ENCODE measurements at regions not wholly inside any gene's neighbourhood (a gene's known extent, or its start where the extent isn't known, plus 50 kb on each side); places are given as distances from the start of the nearest gene placed in this dataset.

DNA sequence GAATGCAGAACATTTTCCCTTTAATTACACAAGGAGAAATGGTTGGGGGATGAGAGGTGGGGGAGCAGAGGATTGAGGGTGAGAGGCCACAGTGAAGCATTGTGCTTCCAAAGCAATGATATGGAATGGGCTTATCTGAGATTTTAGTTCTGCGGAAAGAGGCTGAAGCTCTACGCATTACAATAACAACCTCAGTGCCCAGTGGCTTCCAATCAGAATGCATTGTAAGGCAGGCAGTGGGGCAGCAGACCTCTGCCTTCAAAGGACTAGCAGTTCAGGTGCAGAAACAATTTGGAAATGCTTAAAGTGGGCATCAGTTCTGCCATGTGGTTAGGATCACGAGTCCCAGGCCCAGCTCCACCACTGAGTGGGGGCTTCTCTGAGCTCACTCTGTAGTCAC is 251.0 kb upstream of the ZMIZ1 start:
- H3K27me3 ChIP-seq (ENCODE audit: control insufficient read depth in 3 of 3, insufficient read depth in 3 of 3, low read length in 3 of 3): peaks cover 0 to 3% (median 0%) of the 10 kb centered on the region in 3 donors
- peaks cover 0 to 4% of the 10 kb centered on the region in 2 donors for H3K9me3 ChIP-seq (ENCODE audit: control insufficient read depth in 2 of 2, insufficient read depth in 1 of 2, low read depth in 1 of 2, low read length in 1 of 2)
- no peak overlapping the region for H3K27ac ChIP-seq (ENCODE audit: low read depth in 1 of 3, low read length in 2 of 3)
- DNase-seq (no peak), FAIRE-seq (no peak)
- H3K36me3 ChIP-seq (ENCODE audit: control insufficient read depth in 3 of 3, insufficient read depth in 2 of 3, low read depth in 1 of 3, low read length in 3 of 3): no peaks in the 10 kb centered on the region
- 90 to 93% (median 90%) methylated on average over 3 of the region's 3 CpGs for WGBS, 3 donors
- peaks cover 0 to 2% (median 0%) of the 10 kb centered on the region in 3 donors for H3K4me1 ChIP-seq (ENCODE audit: control insufficient read depth in 3 of 3, insufficient read depth in 2 of 3, low read depth in 1 of 3, low read length in 2 of 3)
- H3K4me3 ChIP-seq (ENCODE audit: low read depth in 1 of 3, low read length in 3 of 3): no peak overlapping the region

DNA sequence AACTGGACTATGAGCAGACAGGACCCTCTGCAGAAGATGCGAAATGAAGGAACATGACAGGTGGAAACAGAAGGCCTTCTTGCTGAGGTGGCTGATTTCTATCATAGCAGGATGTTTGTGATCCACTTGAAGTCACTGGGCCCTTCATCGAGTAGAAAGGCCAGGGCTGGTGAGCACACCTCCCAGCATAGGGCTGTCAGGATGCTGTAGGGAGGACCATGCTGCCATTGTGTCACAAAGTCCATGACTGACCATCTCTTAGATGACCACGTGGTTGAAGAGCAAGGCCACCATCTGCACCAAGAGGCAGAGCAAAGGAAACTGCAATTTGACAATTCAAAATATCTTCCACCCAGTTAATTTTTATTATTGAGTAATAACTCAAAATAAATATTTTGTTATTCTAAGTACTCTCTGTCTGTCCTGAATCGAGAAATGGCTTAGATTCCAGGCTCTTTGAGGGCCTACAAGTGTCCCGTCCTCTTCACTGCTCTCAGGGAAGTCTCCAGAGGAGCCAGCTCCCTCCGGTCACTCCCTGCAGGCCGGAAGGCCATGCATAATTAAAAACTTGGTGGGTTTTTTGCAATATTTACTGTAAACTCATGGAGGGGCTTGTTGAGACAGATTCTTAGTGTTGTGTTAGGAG is 249.3 kb upstream of the ZMIZ1 start:
- Histone ChIP-seq H3K36me3 (ENCODE audit: control insufficient read depth in 3 of 3, insufficient read depth in 2 of 3, low read depth in 1 of 3, low read length in 3 of 3) (no peaks in the 10 kb centered on the region), H3K27me3 (ENCODE audit: control insufficient read depth in 3 of 3, insufficient read depth in 3 of 3, low read length in 3 of 3) (no peaks in the 10 kb centered on the region), H3K27ac (ENCODE audit: low read depth in 1 of 3, low read length in 2 of 3) (no peak overlapping the region), H3K4me3 (ENCODE audit: low read depth in 1 of 3, low read length in 3 of 3) (no peak overlapping the region), H3K9me3 (ENCODE audit: control insufficient read depth in 2 of 2, insufficient read depth in 1 of 2, low read depth in 1 of 2, low read length in 1 of 2) (peaks cover 0 to 6% of the 10 kb centered on the region in 2 donors), H3K4me1 (ENCODE audit: control insufficient read depth in 3 of 3, insufficient read depth in 2 of 3, low read depth in 1 of 3, low read length in 2 of 3) (peaks cover 0 to 2% (median 0%) of the 10 kb centered on the region in 3 donors)
- FAIRE-seq (no peak), DNase-seq (no peak)
- WGBS, 3 donors: 74 to 81% (median 74%) methylated on average over 7 of the region's 7 CpGs

DNA sequence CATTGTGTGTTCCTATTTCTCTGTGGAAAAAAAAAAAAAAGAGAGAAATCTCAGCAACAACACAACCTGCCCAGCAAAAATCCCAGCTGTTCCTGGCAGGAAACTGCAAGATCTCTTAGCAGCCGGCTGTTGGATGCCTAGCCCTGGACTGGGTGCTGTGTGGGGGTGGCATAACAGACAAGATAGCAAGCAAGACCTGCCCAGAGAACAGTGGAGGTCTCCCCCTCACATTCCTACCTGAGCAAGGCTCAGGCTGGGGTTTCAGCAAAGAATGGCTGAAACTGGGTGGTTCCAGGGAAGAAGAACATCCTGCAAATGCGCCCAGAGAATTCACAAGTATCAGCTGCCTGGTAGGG is 248.8 kb upstream of the ZMIZ1 start:
- peaks cover 0 to 2% (median 0%) of the 10 kb centered on the region in 3 donors for H3K4me1 ChIP-seq (ENCODE audit: control insufficient read depth in 3 of 3, insufficient read depth in 2 of 3, low read depth in 1 of 3, low read length in 2 of 3)
- H3K36me3 ChIP-seq (ENCODE audit: control insufficient read depth in 3 of 3, insufficient read depth in 2 of 3, low read depth in 1 of 3, low read length in 3 of 3): no peaks in the 10 kb centered on the region
- H3K27ac ChIP-seq (ENCODE audit: low read depth in 1 of 3, low read length in 2 of 3): no peak overlapping the region
- DNase-seq (no peak), FAIRE-seq (no peak)
- WGBS, 3 donors: 70 to 88% (median 78%) methylated on average over 2 of the region's 2 CpGs
- H3K4me3 ChIP-seq (ENCODE audit: low read depth in 1 of 3, low read length in 3 of 3): no peak overlapping the region
- H3K9me3 ChIP-seq (ENCODE audit: control insufficient read depth in 2 of 2, insufficient read depth in 1 of 2, low read depth in 1 of 2, low read length in 1 of 2): peaks cover 0 to 6% of the 10 kb centered on the region in 2 donors
- H3K27me3 ChIP-seq (ENCODE audit: control insufficient read depth in 3 of 3, insufficient read depth in 3 of 3, low read length in 3 of 3): no peaks in the 10 kb centered on the region

DNA sequence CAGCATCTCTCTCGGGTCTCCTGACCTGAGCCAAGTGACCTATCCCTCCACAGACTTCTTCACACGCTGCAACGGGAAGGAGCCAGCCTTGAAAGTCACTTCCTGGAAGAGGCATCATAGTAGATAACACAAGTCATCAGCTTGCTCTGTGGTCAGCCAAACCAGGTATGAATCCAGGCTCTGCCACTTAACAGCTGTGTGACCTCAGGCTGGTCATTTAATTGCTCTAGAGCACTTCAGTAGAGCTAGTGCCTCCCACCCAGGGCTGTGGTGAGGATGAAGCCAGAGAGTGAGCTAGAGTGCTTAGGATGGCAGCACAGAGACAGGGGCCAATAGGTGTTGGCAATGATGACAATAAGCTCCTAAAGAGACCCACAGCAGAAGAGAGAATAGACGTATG is 247.7 kb upstream of the ZMIZ1 start:
- no peak overlapping the region for H3K27ac ChIP-seq (ENCODE audit: low read depth in 1 of 3, low read length in 2 of 3)
- no peaks in the 10 kb centered on the region for H3K4me1 ChIP-seq (ENCODE audit: control insufficient read depth in 3 of 3, insufficient read depth in 2 of 3, low read depth in 1 of 3, low read length in 2 of 3)
- peaks cover 0 to 6% of the 10 kb centered on the region in 2 donors for H3K9me3 ChIP-seq (ENCODE audit: control insufficient read depth in 2 of 2, insufficient read depth in 1 of 2, low read depth in 1 of 2, low read length in 1 of 2)
- no peak overlapping the region for H3K4me3 ChIP-seq (ENCODE audit: low read depth in 1 of 3, low read length in 3 of 3)
- no peaks in the 10 kb centered on the region for H3K36me3 ChIP-seq (ENCODE audit: control insufficient read depth in 3 of 3, insufficient read depth in 2 of 3, low read depth in 1 of 3, low read length in 3 of 3)
- H3K27me3 ChIP-seq (ENCODE audit: control insufficient read depth in 3 of 3, insufficient read depth in 3 of 3, low read length in 3 of 3): no peaks in the 10 kb centered on the region
- no peak for FAIRE-seq
- WGBS, 3 donors: 70 to 74% (median 71%) methylated on average over 4 of the region's 4 CpGs
- DNase-seq: no peak

DNA sequence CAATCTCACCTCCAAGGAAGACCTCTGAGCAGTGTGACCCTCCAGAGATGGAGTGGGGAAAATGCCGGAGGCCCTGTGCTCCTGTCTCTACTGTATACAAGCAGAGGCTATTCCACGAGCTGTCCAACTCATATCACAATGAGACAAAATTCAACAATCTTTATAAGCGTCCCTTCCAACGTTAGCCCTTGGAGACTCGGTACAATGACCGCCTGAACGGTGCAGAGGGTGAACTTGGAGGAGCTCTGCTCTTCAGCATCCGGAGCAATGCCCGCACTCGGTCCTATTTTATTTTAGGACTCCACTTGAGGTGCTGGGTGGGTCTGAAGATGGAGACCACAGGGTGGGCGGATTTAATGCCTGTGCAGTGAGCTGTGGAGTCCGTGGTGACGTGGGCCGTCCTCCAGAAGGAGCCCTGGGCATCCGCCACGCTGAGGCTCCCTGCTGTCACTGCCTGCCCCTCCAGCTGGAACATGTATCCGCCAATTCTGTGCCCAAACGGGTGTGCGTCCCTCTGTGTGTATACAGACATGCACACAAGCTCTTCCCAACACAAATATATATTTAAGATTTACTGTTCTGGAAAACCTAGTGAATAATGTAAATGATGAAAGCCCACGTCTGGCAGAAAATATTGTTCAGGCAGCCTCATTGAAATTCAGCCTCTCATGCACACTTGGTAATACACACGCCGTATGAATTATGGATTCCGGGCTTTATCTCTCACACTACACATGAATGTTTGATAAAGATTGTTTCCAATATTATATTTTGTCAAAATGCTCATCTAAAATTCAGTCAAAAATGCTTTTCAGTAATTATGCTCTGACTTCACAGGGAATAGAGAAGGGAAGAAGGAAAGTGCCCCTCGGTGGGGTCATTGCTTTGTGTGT is 239.9 kb upstream of the ZMIZ1 start:
- H3K4me3 ChIP-seq (ENCODE audit: low read depth in 1 of 3, low read length in 3 of 3): no peak overlapping the region
- no peaks in the 10 kb centered on the region for H3K4me1 ChIP-seq (ENCODE audit: control insufficient read depth in 3 of 3, insufficient read depth in 2 of 3, low read depth in 1 of 3, low read length in 2 of 3)
- 82 to 87% (median 85%) methylated on average over 24 of the region's 24 CpGs for WGBS, 3 donors
- H3K27me3 ChIP-seq (ENCODE audit: control insufficient read depth in 3 of 3, insufficient read depth in 3 of 3, low read length in 3 of 3): no peaks in the 10 kb centered on the region
- no peak for DNase-seq
- no peak overlapping the region for H3K27ac ChIP-seq (ENCODE audit: low read depth in 1 of 3, low read length in 2 of 3)
- H3K36me3 ChIP-seq (ENCODE audit: control insufficient read depth in 3 of 3, insufficient read depth in 2 of 3, low read depth in 1 of 3, low read length in 3 of 3): no peaks in the 10 kb centered on the region
- H3K9me3 ChIP-seq (ENCODE audit: control insufficient read depth in 2 of 2, insufficient read depth in 1 of 2, low read depth in 1 of 2, low read length in 1 of 2): peaks cover 0 to 11% of the 10 kb centered on the region in 2 donors
- no peak for FAIRE-seq

DNA sequence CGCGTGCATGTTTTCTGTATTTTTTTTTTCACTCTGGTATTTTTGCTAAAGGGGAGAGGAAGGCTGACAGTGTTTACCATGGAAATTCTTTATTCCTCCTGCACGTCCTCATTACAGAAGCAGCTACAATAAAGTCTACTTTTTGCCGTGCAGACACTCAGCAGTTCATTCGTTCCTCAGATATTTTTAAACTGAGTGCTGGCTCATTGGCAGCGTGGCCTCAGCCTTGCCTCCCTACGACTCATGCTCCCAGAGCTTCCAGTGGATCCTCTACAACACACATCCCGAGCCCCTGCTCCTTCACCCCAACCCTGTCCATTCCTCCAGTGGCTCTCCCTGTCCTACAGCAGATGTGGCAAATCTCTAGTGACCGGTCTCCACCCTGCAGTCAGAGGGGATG is 239.2 kb upstream of the ZMIZ1 start:
- no peaks in the 10 kb centered on the region for H3K4me1 ChIP-seq (ENCODE audit: control insufficient read depth in 3 of 3, insufficient read depth in 2 of 3, low read depth in 1 of 3, low read length in 2 of 3)
- no peaks in the 10 kb centered on the region for H3K27me3 ChIP-seq (ENCODE audit: control insufficient read depth in 3 of 3, insufficient read depth in 3 of 3, low read length in 3 of 3)
- no peak overlapping the region for H3K4me3 ChIP-seq (ENCODE audit: low read depth in 1 of 3, low read length in 3 of 3)
- peaks cover 0 to 11% of the 10 kb centered on the region in 2 donors for H3K9me3 ChIP-seq (ENCODE audit: control insufficient read depth in 2 of 2, insufficient read depth in 1 of 2, low read depth in 1 of 2, low read length in 1 of 2)
- no peak overlapping the region for H3K27ac ChIP-seq (ENCODE audit: low read depth in 1 of 3, low read length in 2 of 3)
- H3K36me3 ChIP-seq (ENCODE audit: control insufficient read depth in 3 of 3, insufficient read depth in 2 of 3, low read depth in 1 of 3, low read length in 3 of 3): no peaks in the 10 kb centered on the region
- no peak for DNase-seq
- no peak for FAIRE-seq
- 63 to 76% (median 73%) methylated on average over 9 of the region's 9 CpGs for WGBS, 3 donors

DNA sequence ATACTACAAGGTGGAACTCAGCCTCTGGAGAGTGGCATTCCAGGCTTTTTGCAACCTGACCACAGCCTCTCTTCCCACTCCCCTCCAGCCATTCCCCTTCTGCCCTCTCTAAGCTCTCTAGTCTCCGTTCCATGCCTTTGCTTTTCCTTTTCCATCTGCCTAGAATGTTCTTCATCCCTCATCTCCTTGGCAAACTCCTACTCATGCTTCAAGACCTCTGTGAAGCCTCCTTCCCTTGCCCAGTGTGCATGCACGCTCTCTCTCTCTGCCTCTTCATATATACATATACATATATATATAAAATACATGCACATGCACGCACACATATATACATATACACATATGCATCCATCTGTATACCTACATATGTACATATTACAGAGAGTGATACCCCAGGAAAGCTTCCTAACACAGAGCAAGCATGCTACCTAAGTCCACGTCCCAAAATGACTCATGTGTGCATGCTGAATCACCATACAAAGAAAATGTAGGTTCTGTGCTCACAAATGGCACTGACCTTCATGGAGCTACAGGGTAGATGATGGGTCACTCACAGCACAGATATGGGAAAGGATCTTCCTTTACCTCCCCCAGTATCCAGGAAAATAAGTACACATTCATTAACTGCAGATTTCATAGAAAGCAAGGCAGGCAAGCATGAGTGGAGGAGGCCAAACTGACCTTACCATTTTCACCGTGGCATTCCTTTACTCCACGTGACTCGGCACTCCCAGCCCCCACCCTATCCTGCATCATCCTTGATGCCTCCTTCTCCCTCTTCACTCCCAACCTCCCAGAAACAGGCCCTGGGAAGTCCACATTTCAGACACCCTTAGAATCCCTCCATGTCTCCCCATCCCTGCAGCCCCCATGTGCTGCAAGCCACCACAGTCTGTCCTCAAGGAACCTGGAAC is 238.4 kb upstream of the ZMIZ1 start:
- DNase-seq (no peak), FAIRE-seq (no peak)
- Histone ChIP-seq H3K27ac (ENCODE audit: low read depth in 1 of 3, low read length in 2 of 3) (no peak overlapping the region), H3K4me3 (ENCODE audit: low read depth in 1 of 3, low read length in 3 of 3) (no peak overlapping the region), H3K27me3 (ENCODE audit: control insufficient read depth in 3 of 3, insufficient read depth in 3 of 3, low read length in 3 of 3) (no peaks in the 10 kb centered on the region), H3K9me3 (ENCODE audit: control insufficient read depth in 2 of 2, insufficient read depth in 1 of 2, low read depth in 1 of 2, low read length in 1 of 2) (peaks cover 0 to 11% of the 10 kb centered on the region in 2 donors), H3K4me1 (ENCODE audit: control insufficient read depth in 3 of 3, insufficient read depth in 2 of 3, low read depth in 1 of 3, low read length in 2 of 3) (no peaks in the 10 kb centered on the region), H3K36me3 (ENCODE audit: control insufficient read depth in 3 of 3, insufficient read depth in 2 of 3, low read depth in 1 of 3, low read length in 3 of 3) (no peaks in the 10 kb centered on the region)
- WGBS, 3 donors: 52 to 59% (median 56%) methylated on average over 7 of the region's 7 CpGs

DNA sequence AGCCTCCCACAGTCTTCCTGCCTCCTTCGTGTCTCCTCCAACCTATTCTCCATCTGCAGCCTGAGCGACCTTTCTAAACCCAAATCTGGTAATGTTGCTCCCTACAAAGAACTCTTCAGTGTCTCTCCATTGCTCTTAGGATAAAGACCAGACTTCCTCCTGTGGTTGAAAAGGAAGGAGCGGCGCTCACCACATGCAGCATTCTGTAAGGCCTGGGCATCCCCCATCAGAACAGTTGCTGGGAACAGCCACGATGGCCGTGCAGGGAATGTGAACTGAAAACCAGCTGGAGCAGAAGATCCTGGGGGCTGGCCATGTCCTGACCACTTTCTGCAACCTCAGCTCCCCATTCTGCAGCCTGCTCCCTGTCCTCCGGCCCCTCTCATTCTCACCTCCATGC is 237.8 kb upstream of the ZMIZ1 start:
- no peaks in the 10 kb centered on the region for H3K4me1 ChIP-seq (ENCODE audit: control insufficient read depth in 3 of 3, insufficient read depth in 2 of 3, low read depth in 1 of 3, low read length in 2 of 3)
- no peak overlapping the region for H3K4me3 ChIP-seq (ENCODE audit: low read depth in 1 of 3, low read length in 3 of 3)
- WGBS, 3 donors: 68 to 87% (median 74%) methylated on average over 7 of the region's 7 CpGs
- peaks cover 0 to 11% of the 10 kb centered on the region in 2 donors for H3K9me3 ChIP-seq (ENCODE audit: control insufficient read depth in 2 of 2, insufficient read depth in 1 of 2, low read depth in 1 of 2, low read length in 1 of 2)
- FAIRE-seq (no peak), DNase-seq (no peak)
- no peak overlapping the region for H3K27ac ChIP-seq (ENCODE audit: low read depth in 1 of 3, low read length in 2 of 3)
- no peaks in the 10 kb centered on the region for H3K36me3 ChIP-seq (ENCODE audit: control insufficient read depth in 3 of 3, insufficient read depth in 2 of 3, low read depth in 1 of 3, low read length in 3 of 3)
- H3K27me3 ChIP-seq (ENCODE audit: control insufficient read depth in 3 of 3, insufficient read depth in 3 of 3, low read length in 3 of 3): no peaks in the 10 kb centered on the region
